ENCODE measurements at regions not wholly inside any gene's neighbourhood (a gene's known extent, or its start where the extent isn't known, plus 50 kb on each side); places are given as distances from the start of the nearest gene placed in this dataset.

- H3K36me3 ChIP-seq (ENCODE audit: control insufficient read depth in 2 of 2, insufficient read depth in 2 of 2, low read length in 1 of 2), result no peaks in the 10 kb centered on the region
- WGBS (ENCODE audit: insufficient coverage, insufficient replicate concordance, low lambda C conversion rate, missing lambda C conversion rate), result 19% methylated on average over 14 of the region's 14 CpGs
- DNase-seq (ENCODE audit: low read depth, low spot score) (no peak), FAIRE-seq (no peak), ATAC-seq (no peak)
- BruUV-seq (replicated peaks), result no TSS peak
- no peak overlapping the region for H3K4me2 ChIP-seq (ENCODE audit: control insufficient read depth, insufficient read depth)
- no peaks in the 10 kb centered on the region for H4K20me1 ChIP-seq (ENCODE audit: control insufficient read depth, insufficient read depth)
- H3K27me3 ChIP-seq (replicated peaks in 1 of 2; ENCODE audit: control insufficient read depth in 2 of 2, insufficient read depth in 2 of 2, low read length in 1 of 2), result peaks cover 12 to 14% of the 10 kb centered on the region in 2 experiments
- CTCF ChIA-PET, result no interaction called here
- in situ Hi-C loops (cut with MboI), result no loop called here
- POLR2A ChIA-PET, result interaction anchor here (0.5 kb wide), 1 partner anchor 1533 kb away, joined by 3 read pairs; no protein-coding TSS in a partner anchor
- TF ChIP-seq ZNF687 (IDR thresholded peaks at IDR 0.05), result no peak
- TF ChIP-seq CEBPB (IDR thresholded peaks at IDR 0.05; ENCODE audit: borderline replicate concordance in 1 of 2, low read depth in 2 of 2, low read length in 2 of 2), result no peak
- TF ChIP-seq POLR2AphosphoS2 (IDR thresholded peaks at IDR 0.05; ENCODE audit: low read depth, low read length), result no peak
- TF ChIP-seq FOXK2 (IDR thresholded peaks at IDR 0.05), result no peak
- TF ChIP-seq KAT2A (conservative IDR thresholded peaks at IDR 0.05; ENCODE audit: control insufficient read depth, low read depth, low read length), result no peak
- no peak for TF ChIP-seq RELB (IDR thresholded peaks at IDR 0.05; ENCODE audit: low read depth)
- TF ChIP-seq MAX (IDR thresholded peaks at IDR 0.05; ENCODE audit: low read depth, low read length), result no peak
- no peak for TF ChIP-seq ZNF274 (IDR thresholded peaks at IDR 0.05; ENCODE audit: insufficient read depth, insufficient read length)
- TF ChIP-seq MTA3 (IDR thresholded peaks at IDR 0.05; ENCODE audit: borderline replicate concordance, low read length), result no peak
- TF ChIP-seq EZH2 (IDR thresholded peaks at IDR 0.05; ENCODE audit: borderline replicate concordance, control insufficient read depth, low read depth, low read length), result no peak
- TF ChIP-seq SPI1 (IDR thresholded peaks at IDR 0.05; ENCODE audit: borderline replicate concordance, insufficient read depth, low read depth, low read length), result no peak
- no peak for TF ChIP-seq ZNF622 (IDR thresholded peaks at IDR 0.05)
- no peak overlapping the region for H3K9ac ChIP-seq (ENCODE audit: control insufficient read depth, insufficient read depth, low read length)
- H3K27ac ChIP-seq (ENCODE audit: control insufficient read depth, insufficient read depth), result no peak overlapping the region
- no peaks in the 10 kb centered on the region; the same call in 2 of the 3 replicates for H3K9me3 ChIP-seq (replicated peaks; ENCODE audit: control insufficient read depth, insufficient read depth, low read length)
- SMC1A ChIA-PET (ENCODE audit: uncharacterized antibody, unreplicated experiment), result no interaction called here
- no peaks in the 10 kb centered on the region for H3K4me1 ChIP-seq (ENCODE audit: control insufficient read depth, insufficient read depth, low read length)
- H2AFZ ChIP-seq (ENCODE audit: control insufficient read depth, low read depth, low read length), result no peak overlapping the region
- RAD21 ChIA-PET (ENCODE audit: unreplicated experiment), result no interaction called here
- no peak overlapping the region for H3K4me3 ChIP-seq
- no peaks in the 10 kb centered on the region for H3K79me2 ChIP-seq (ENCODE audit: control insufficient read depth, insufficient read depth, low read length)
- intact Hi-C loops (cut with micrococcal nuclease; ENCODE audit: unreplicated experiment), result no loop called here
Measured at GRCh38 chr2:120446236-120447126, 100.5 kb downstream of the INHBB start.

Measured in GM12878 (cell line).